GM20431 (cell line): ENCODE measurements at regions not wholly inside any gene's neighbourhood (a gene's known extent, or its start where the extent isn't known, plus 50 kb on each side); places are given as distances from the start of the nearest gene placed in this dataset.

ENCODE experiments used
- in situ Hi-C: fragments of 300-500 bp; cut with MseI, MboI; formaldehyde crosslinking; loops from one replicate; pipeline ENCODE4 v1.15.0; 2020; ENCODE audit warnings: low sequenced_read_pairs; ENCODE audit not compliant: unreplicated experiment

DNA sequence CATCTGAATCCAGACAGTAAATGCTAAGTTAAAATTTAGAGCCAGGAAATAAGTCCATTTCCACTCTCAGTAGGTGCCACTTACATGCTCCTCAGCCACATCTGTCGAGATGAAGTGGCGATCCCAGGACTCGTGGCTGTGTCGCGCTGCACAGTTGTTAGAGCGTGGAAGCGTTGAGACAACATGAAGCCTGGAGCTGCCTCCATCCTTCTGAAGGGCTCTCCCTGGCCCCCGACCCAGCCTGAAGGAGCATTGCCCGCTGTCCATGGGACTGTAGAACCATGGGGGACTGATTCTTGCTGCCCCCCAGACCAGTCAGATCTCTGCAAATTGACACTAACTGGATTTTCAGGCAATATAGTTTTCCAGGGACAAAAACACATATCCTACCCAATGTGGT is 58.9 kb downstream of the IRX1 start:
- in situ Hi-C loops, result no loop called here

DNA sequence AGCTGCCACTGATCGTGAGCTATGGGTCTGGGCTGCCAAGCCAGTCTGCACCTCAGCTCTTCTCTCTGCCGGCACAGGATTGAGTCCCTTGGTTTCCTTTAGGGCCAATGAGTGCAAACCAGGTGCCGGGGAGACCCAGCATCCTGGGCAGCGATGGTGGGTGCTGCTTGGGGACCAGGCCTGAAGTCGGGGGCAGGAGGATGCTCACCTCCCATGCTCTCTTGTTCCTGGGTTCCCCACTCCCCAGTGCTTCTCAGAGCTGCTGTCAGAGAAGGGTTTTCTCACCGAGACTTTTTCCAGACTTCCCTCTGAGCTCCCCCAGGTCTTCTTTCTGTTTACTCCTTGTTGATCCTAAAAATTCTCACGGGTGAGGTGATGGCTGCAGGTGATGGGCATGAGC is 61.2 kb downstream of the IRX1 start:
- in situ Hi-C loops, result no loop called here

DNA sequence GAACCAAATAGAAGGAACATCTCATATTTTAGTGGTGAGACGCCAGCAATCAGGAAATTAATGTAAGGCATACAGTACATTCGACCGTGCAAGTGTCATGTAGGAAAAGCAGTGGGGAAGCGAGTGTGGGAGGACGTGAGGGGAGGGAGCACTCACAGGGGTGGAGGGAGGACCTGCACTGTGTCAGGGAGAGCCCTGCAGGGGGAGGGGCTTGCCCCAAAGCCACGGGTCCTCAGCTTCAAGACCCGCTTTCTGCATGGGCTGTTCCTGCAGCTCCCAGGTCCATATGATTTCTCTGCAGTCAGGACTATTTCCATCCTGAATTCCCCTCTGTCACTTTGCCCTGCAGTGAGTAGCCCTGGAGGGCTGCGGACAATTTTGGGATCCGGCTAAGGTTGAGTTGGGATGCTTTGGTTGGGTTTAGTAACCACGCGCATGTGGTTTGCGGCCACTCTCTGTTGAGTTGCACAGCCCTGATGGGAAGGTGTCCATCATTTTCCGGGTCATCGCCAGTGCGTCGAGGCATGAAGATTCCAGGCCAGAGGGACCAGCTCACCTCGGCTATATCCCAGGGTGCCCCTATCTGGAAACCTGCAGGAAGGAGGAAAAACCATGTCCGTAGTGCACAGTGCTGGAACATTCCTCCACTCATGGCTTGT is 61.9 kb downstream of the IRX1 start:
- in situ Hi-C loops, result no loop called here

DNA sequence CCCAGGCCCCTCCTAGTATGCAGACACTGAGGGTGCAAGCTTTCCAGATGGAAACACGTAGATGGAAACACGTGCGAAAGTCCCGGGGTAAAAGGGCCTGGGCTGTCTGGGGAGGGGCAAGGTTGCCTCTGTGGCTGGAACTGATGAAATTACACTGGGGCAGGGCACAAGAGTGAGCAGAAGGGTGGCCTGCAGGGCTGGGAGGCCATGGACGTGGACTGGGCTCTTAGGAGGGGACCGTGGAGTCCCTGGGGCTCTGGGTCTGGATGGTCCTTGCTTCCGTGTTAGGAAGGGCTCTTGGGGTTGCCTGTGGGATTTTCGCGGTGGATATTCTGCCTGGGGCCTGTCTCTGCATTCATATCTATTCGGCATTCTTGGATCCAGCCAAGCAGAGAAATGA is 63.3 kb downstream of the IRX1 start:
- in situ Hi-C loops, result no loop called here

DNA sequence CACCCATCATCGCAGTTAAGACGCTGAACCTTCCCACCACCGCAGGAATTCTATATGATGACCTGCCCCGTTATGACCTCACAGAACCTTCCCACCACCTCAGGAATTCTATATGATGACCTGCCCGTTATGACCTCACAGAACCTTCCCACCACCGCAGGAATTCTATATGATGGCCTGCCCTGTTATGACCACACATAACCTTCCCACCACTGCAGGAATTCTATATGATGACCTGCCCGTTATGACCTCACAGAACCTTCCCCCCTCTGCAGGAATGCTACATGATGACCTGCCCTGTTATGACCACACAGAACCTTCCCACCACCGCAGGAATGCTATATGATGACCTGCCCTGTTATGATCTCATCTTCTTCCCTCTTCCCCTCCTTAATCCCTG is 64.3 kb downstream of the IRX1 start:
- in situ Hi-C loops, result no loop called here

DNA sequence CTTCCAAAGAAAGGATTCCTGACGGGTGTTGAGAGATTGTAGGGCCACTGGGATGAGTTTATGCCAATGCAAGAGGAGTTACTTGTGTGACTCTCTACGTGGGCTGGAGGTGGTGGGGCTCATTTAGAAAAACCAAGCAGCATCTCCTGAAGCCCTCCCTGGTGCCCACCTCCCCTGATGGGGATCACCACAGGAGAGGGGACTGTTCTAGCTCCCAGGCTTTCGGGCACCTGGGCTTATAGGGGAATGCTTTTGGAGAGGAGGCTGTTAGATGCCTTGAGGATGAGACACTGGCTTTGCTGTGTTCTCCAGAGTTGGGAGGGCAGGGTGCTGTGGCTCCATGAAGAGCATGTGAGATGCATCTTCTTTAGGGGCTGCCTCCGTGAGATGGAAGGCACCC is 65.0 kb downstream of the IRX1 start:
- in situ Hi-C loops, result no loop called here

DNA sequence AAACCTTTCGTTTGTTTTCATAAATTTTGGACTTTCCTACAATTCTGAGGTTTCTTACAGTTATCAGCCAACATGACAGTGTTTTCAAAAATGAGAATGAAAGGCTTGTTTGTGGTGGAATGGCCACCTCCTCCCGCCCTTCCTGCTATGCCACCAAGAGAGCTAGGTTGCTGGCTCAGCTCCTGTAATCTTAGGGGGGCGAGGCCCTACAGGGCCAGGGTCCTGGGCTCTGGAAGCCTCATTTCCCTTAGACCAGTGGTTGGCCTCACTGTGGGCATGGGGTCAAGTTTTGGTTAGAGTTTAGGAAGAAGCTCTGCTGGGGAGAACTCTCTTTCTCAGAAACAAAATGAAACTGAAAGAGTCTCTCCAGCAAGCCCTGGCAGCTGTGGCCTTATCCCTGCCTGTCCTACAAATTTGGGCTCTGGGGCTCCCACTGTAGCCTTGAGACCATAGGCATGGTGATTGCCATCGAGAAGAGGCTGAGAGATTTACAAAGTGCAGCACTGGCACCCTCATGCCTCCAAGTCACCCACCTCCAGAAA is 66.2 kb downstream of the IRX1 start:
- in situ Hi-C loops, result no loop called here

DNA sequence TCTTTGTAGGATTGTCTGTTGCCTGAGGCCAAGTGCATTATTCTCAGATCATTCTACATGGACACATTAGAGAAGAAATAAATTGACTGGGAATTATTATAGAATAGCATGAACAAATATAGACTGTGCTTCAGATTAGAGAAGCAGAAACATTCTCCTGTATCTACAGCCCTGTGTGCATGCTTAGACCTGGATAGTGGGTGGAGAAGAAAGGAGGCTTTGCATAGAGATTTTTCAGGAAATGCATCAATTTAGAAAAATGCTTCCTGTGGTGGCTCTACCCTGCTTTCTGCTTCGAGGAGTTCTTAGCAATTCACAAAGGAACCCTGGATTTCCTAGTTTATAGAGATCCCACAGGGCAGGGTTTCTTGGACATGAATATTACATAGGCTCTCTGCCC is 66.7 kb downstream of the IRX1 start:
- in situ Hi-C loops, result no loop called here

DNA sequence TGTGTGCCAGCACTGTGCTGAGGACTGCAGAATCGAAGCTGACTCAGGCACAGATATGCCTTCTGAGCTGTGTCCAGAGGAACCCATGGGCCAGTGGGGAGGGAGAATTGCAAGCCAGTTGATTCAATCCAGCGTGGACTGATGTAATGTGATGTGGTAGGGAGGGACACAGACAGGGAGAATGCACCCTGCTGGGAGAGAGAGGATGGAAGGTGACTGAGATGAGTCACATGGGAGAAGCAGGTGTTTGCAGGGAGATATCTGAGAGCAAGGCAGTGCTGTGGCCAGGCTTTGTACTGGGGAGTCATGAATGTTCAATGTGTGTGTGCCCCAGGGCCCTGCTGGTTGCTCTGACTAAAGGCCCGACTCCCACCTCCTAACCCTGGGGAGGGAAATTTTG is 75.7 kb downstream of the IRX1 start:
- in situ Hi-C loops, result no loop called here

DNA sequence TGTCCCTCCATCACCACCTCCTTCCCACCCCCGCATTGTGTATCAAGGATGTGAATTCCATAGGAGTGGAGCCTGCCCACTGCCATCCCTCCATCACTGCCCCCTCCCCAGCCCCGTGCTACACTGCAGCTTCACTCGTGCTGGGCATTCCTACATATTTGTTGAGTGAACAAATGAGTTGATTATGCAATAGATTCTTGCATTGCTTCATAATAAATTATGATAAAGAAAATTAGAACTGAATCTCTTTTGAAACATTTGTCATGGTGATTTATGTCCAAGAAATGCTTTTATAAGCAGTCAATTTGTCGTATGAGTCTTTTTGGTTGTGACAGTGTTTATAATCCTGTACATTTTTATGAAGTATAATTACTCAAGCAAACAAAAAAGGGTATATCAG is 83.2 kb downstream of the IRX1 start:
- in situ Hi-C loops, result no loop called here

DNA sequence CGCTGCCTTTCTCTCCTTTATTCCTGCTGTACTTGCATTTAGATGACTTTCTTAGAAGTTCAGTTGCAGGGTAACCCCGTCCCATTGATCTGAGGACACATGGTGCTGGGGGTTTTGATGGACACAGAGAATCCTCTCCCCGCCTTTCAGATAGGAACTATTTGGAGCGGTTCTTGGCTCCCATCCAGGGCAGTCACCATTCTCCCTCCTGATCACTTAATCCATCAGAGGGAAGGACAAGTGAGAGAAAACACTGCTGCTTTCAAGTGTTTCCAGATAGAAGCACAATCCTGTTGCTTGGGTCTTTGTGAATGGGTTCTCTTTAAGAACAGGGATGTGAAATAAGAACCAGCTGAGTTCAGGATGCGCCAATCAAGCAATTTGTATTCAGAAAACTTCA is 85.2 kb downstream of the IRX1 start:
- in situ Hi-C loops, result no loop called here

DNA sequence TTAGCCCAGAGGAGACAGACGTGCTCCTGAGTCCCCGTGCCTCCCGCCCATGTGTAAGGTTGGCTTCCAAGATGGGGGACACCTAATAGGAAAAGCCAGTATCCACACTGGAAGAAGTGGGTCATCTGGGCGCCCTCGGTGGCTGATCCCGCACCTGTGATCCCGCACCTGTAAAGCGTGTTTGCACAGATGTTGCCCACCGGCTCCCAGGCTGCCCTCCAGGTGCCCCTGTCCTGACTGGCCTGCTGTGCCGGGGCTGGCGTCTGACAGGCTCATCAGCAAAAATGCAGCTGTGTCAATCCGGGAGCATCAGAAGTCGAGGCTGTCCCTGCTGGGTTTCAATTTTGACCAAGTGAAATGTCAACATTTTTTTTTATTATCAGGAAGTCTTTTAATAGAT is 88.5 kb downstream of the IRX1 start:
- in situ Hi-C loops, result no loop called here

DNA sequence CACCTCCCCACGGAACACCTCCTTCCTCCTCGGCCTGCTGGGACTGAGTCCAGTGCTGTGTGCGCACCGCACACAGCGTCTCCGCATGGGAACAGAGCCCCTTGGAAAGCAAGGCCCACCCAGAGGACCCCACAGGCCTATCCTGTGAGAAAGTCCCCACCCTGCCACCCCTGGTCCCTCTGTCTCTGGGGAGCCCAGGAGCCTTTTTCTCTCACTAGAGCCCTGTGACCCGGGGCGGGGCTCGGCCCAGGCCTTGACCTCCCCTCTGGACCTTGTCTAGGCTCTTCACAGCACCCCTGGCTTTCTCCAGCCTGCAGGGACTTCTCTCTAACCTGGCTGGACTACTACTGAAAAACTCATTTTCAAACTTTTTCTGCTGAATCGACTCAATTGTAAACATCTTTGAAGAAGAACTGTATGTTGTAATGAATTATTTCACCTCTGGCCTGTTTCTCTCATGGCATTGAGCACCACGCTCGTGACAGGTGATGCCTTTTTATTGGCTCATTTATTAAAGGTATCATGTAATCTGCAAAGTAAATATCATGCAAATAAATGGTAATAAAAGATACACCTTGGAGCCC is 89.2 kb downstream of the IRX1 start:
- in situ Hi-C loops, result no loop called here

DNA sequence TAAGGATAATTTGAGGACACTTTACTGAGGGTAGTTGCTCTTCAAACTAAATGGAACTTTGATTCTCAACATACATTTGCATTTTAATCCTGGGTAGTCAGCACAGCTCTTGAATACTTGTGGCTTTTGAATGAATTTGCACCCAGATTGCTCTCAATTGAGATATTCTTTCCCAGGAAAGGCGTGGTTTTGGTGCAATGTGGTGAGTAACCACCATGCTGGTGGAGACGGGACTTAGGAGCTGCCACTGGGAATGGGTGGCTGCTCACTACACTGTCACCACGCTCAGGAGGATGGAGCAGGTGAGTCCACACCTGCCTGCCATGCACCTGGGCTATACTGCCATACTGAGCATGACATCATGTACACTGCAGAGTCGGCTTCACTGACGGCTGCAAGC is 99.2 kb downstream of the IRX1 start:
- in situ Hi-C loops, result no loop called here

DNA sequence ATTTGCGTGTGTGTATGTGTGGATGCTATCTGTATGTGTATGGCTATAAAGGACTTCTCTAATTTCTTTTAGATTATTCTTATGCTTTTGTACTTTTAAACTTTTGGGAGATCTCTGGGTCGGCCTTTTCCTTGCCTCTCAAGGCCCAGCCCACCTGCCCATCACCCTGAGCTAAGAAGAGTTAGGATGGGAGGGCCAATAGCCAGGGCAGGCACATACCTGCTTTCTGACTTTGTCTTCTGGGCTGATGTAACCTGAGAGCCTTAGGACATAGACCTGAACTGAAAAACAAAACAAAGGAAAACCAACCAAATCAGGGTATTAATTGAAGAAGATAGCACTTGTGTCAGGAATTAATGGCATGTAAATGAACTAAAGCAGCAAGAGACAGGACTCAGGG is 100.2 kb downstream of the IRX1 start:
- in situ Hi-C loops, result no loop called here

DNA sequence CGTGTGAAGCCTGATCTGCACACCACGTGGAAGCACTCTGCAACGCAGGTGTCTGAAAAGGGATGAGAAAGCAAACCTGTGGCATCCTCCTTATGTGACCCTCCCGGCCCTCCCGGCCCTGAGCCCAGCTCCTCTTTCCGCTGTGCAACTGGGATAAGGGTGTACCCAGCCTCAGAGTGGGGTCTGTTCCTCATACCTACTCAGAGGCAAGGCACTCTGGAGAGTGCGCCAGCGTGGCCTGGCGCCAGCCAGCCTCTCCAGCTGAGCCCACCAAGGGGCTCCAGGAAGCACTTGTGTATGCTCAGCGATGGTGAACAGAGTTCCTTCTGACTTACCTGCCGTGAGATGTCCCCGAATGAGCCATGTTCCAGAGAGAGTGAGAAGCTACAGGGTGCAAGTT is 102.8 kb downstream of the IRX1 start:
- in situ Hi-C loops, result no loop called here

DNA sequence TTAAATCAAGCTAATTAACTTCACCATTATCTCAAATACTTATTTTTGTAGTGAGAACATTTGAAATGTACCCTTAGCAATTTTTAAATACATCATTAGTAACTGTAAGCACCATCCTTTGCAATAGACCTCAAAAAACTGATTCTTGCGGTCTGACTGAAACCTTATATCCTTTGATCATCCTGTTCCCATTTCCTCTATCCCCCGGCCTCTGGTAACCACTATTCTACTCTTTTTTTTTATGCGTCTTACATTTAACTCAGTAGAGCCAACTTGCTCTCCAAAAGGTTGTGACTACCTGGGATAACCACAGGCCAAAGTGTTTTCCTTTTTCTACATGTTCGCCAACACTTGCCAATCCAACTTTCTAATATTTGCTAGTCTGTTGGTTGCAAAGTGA is 106.1 kb downstream of the IRX1 start:
- in situ Hi-C loops, result no loop called here

DNA sequence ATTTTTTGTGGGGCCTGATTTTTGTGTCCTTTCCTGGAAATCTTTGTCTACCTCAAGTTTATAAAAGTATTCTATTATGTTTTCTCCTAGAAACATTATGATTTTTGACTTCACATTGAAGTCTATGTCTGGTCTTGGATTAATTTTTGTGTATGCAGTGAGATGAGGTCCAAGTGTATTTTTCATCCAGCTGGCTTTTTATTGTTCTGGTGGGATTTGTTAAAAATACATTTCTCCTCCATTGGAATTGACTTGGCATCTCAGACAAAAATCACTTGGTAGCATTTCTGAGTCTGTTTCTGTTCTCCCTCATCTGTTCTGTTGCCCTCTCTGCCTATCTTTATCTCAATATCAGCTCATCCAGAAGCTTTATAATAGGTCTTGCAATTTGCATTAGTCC is 109.0 kb downstream of the IRX1 start:
- in situ Hi-C loops, result no loop called here

DNA sequence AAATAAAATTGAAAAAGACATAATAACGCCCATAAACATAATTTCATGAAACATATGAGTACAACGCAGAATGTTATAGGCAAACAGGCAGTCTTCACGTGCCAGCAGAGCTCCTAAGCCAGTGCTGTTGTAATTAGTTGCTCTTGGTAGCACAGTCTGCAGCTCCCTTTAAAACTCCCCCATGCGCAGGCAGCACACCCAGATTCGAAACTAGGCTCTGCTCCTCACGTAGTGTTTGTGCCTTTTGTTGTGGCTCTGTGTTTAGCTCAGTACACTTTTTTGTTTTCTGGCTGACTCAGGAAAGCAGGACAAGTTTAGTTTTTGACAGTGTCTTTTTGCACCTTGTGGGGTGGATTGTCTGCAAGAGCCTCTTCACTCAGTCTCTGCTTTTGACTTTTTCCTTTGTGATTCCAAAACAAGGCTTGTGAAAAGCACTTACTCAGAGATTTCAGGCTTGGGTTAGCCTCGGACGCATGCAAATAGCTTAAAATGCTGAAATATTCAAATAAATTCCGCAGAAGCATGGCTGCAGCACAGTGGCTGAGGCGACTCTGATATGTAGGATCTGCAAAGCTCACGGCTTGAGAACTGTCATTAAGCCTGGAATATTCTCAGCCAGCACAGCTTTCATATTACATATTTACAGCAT is 113.6 kb downstream of the IRX1 start:
- in situ Hi-C loops, result no loop called here

DNA sequence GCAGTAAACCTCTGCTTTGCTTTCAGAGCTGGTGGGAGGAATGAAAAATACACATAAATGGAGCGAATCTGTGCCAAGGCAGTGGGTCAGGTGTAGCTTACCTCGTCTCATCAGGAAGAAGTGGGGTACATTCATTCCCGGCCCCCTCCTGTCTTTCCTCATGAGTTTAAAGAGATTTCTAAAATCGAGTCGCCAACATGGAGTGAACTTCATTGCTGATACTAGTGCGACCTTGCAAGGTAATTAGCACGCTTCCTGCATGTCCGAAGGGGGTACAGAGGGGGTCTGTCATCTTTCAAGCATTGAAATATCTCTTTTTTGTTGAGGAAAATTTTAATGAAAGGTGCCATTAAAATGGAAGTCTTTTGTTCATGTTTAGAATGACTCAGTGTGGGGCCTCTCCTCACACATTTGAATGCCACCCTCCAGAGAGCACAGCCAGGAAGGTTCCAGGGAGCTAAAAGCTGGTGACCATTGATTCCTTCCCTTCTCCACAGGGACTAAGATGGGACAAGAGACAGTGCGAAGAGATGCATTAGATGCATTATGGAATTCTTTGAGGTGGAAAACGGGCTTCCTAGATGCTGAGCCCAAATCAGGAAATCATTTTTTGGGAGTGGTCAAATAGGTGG is 114.2 kb downstream of the IRX1 start:
- in situ Hi-C loops, result no loop called here

DNA sequence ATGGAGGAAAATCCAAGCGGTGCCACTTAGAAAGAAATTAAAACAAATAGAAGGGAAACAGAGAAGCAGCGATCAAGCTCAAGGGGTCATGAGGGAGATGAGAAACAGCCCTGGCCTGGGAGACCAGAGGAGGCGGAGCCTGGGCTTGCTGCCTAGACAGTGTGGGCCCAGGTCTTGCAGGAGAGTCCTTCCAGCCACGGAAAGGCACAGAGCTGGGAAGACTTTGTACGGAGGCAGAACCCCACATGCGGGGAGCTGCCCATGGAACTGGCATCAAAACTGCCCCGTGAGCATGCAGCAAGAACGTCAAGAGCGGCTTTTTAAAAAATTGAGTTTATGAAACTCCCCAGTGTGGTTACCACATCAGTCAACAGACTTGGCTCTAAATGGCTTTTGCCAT is 119.4 kb downstream of the IRX1 start:
- in situ Hi-C loops, result no loop called here
